ENCODE measurements at regions not wholly inside any gene's neighbourhood (a gene's known extent, or its start where the extent isn't known, plus 50 kb on each side); places are given as distances from the start of the nearest gene placed in this dataset.

DNA sequence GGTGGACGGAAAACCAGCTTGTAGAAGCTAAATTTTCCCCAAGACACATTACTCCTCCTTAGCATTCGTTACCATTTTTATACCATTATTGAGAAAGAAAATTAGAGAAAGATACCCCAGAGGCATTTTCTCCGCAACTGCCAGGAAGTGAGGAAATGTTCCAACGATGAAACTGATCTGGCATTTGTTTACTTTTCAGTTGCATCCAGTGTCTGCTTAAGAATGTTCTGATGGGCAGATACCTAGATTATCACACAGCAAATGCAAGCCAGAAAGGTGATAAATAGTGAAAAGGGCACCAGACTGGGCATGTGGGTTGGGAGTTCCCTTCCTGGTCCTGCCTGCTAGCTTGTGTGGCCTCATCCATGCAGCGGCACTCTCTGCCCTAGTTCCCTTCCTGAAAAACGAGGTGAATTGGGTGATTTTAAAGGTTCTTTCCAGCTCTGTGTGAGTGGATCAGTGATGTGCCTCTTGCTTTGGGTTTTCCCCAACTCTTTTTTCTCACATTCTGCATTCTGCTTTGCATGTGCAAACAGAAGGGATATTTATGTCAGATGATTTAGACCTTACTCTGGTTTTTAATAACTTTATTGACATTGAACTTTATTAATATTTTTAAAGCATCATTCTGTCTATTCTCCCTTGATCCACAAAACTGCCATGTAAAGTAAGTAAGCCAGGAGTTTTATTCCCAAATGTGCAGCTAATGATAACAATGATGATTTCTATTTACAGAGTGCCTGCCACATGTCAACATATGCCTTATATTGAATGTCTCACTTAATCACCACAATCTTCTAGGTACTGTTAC is 139.6 kb downstream of the INSIG2 start:
- TF ChIP-seq TAF1 (IDR thresholded peaks at IDR 0.05; ENCODE audit: low read depth) = no peak
- no peak for TF ChIP-seq POLR2AphosphoS5 (IDR thresholded peaks at IDR 0.05)
- no peak for TF ChIP-seq EP300 (conservative IDR thresholded peaks at IDR 0.05; ENCODE audit: poor library complexity, severe bottlenecking)
- TF ChIP-seq, protein P1, sequence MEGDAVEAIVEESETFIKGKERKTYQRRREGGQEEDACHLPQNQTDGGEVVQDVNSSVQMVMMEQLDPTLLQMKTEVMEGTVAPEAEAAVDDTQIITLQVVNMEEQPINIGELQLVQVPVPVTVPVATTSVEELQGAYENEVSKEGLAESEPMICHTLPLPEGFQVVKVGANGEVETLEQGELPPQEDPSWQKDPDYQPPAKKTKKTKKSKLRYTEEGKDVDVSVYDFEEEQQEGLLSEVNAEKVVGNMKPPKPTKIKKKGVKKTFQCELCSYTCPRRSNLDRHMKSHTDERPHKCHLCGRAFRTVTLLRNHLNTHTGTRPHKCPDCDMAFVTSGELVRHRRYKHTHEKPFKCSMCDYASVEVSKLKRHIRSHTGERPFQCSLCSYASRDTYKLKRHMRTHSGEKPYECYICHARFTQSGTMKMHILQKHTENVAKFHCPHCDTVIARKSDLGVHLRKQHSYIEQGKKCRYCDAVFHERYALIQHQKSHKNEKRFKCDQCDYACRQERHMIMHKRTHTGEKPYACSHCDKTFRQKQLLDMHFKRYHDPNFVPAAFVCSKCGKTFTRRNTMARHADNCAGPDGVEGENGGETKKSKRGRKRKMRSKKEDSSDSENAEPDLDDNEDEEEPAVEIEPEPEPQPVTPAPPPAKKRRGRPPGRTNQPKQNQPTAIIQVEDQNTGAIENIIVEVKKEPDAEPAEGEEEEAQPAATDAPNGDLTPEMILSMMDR (IDR thresholded peaks at IDR 0.05; ENCODE audit: poor library complexity, severe bottlenecking) = no peak
- no peak for TF ChIP-seq EZH2 (IDR thresholded peaks at IDR 0.05; ENCODE audit: borderline replicate concordance, insufficient read depth, low read length, poor library complexity, severe bottlenecking)
